SK-N-SH treated with all-trans-retinoic acid at 6 μM for 48 hours (cell line): ENCODE measurements at regions not wholly inside any gene's neighbourhood (a gene's known extent, or its start where the extent isn't known, plus 50 kb on each side); places are given as distances from the start of the nearest gene placed in this dataset.

Source experiments
- BACH2 ChIP-seq: fragments of 250-450 bp; sonication (Bioruptor Pico); IDR thresholded peaks from 2 replicates; pipeline ENCODE4 v1.9.0; 2021; ENCODE audit warnings: mild to moderate bottlenecking, borderline replicate concordance
- CREB5 ChIP-seq: fragments of 250-450 bp; sonication (Bioruptor Pico); IDR thresholded peaks from 2 replicates; pipeline ENCODE4 v1.5.1; 2020; ENCODE audit warnings: low read depth, mild to moderate bottlenecking, moderate library complexity
- CSRNP3 ChIP-seq: fragments of 250-450 bp; sonication (Bioruptor Pico); IDR thresholded peaks from 2 replicates; pipeline ENCODE4 v1.5.1; 2021; ENCODE audit warnings: mild to moderate bottlenecking, moderate library complexity
- OSR1 ChIP-seq: fragments of 250-450 bp; sonication (Bioruptor Pico); IDR thresholded peaks from 2 replicates; pipeline ENCODE4 v1.8.0; 2022; ENCODE audit warnings: moderate library complexity, mild to moderate bottlenecking, inconsistent platforms
- PATZ1 ChIP-seq: fragments of 250-450 bp; sonication (Bioruptor Pico); IDR thresholded peaks from 2 replicates; pipeline ENCODE4 v1.8.0; 2020; ENCODE audit warnings: mild to moderate bottlenecking, moderate library complexity, borderline replicate concordance
- POU6F1 ChIP-seq: fragments of 250-450 bp; sonication (Bioruptor Pico); IDR thresholded peaks from 2 replicates; pipeline ENCODE4 v1.8.0; 2021; ENCODE audit warnings: low read depth, mild to moderate bottlenecking, moderate library complexity, borderline replicate concordance
- PPARA ChIP-seq: fragments of 250-450 bp; sonication (Bioruptor Pico); IDR thresholded peaks from 2 replicates; pipeline ENCODE4 v1.5.0; 2020; ENCODE audit warnings: mild to moderate bottlenecking, borderline replicate concordance
- SNAI2 ChIP-seq: fragments of 250-450 bp; sonication (Bioruptor Pico); IDR thresholded peaks from 2 replicates; pipeline ENCODE4 v1.5.0; 2020; ENCODE audit warnings: mild to moderate bottlenecking, moderate library complexity
- TOX ChIP-seq: fragments of 250-450 bp; sonication (Bioruptor Pico); IDR thresholded peaks from 2 replicates; pipeline ENCODE4 v1.8.0; 2021; ENCODE audit warnings: mild to moderate bottlenecking, moderate library complexity, borderline replicate concordance
- TSHZ2 ChIP-seq: fragments of 250-450 bp; sonication (Bioruptor Pico); IDR thresholded peaks from 2 replicates; pipeline ENCODE4 v1.5.0; 2020; ENCODE audit warnings: mild to moderate bottlenecking, moderate library complexity
- ZC3H10 ChIP-seq: fragments of 250-450 bp; sonication (Bioruptor Pico); IDR thresholded peaks from 2 replicates; pipeline ENCODE4 v1.5.1; 2021; ENCODE audit warnings: mild to moderate bottlenecking, moderate library complexity
- ZFP30 ChIP-seq: fragments of 450-650 bp; formaldehyde crosslinking; IDR thresholded peaks from 2 replicates; pipeline ENCODE4 v1.5.0; 2022; ENCODE audit warnings: mild to moderate bottlenecking, moderate library complexity
- ZNF565 ChIP-seq: fragments of 450-650 bp; formaldehyde crosslinking; conservative IDR thresholded peaks from 2 replicates; pipeline ENCODE4 v1.5.0; 2020; ENCODE audit warnings: low read depth, mild to moderate bottlenecking, moderate library complexity
- ZNF70 ChIP-seq: fragments of 450-650 bp; formaldehyde crosslinking; IDR thresholded peaks from 2 replicates; pipeline ENCODE4 v1.5.0; 2020; ENCODE audit warnings: mild to moderate bottlenecking, moderate library complexity

- TF ChIP-seq ZNF565 (CRISPR knock-in tag), result no peak
- no peak for TF ChIP-seq ZNF70
- no peak for TF ChIP-seq CREB5 (CRISPR knock-in tag)
- TF ChIP-seq CSRNP3 (CRISPR knock-in tag), result no peak
- TF ChIP-seq BACH2 (CRISPR knock-in tag), result no peak
- no peak for TF ChIP-seq TSHZ2 (CRISPR knock-in tag)
- no peak for TF ChIP-seq TOX (CRISPR knock-in tag)
- no peak for TF ChIP-seq PATZ1
- no peak for TF ChIP-seq PPARA (CRISPR knock-in tag)
- TF ChIP-seq POU6F1 (CRISPR knock-in tag), result no peak
- TF ChIP-seq ZC3H10 (CRISPR knock-in tag), result no peak
- TF ChIP-seq ZFP30 (CRISPR knock-in tag), result no peak
- TF ChIP-seq OSR1, result no peak
- TF ChIP-seq SNAI2 (CRISPR knock-in tag), result no peak
Observed at GRCh38 chr5:3888310-3888709, 292.7 kb downstream of the IRX1 start.
